ENCODE measurements at regions not wholly inside any gene's neighbourhood (a gene's known extent, or its start where the extent isn't known, plus 50 kb on each side); places are given as distances from the start of the nearest gene placed in this dataset.

GRCh38 chr9:18368206-18368605, 105.7 kb upstream of the ADAMTSL1 start:
- ATAC-seq (ENCODE audit: poor library complexity): no peak
- intact Hi-C loops (cut with DNase I): loop anchor here (10.0 kb wide), 1 partner anchor 67 kb away; no protein-coding TSS in a partner anchor

GRCh38 chr9:18371141-18371540, 102.8 kb upstream of the ADAMTSL1 start:
- intact Hi-C loops (cut with DNase I): no loop called here
- no peak for DNase-seq
- no peak for ATAC-seq (ENCODE audit: poor library complexity)

More at GRCh38 chr9:18368206-18368605, 105.7 kb upstream of the ADAMTSL1 start:
- no peak for DNase-seq

DNA sequence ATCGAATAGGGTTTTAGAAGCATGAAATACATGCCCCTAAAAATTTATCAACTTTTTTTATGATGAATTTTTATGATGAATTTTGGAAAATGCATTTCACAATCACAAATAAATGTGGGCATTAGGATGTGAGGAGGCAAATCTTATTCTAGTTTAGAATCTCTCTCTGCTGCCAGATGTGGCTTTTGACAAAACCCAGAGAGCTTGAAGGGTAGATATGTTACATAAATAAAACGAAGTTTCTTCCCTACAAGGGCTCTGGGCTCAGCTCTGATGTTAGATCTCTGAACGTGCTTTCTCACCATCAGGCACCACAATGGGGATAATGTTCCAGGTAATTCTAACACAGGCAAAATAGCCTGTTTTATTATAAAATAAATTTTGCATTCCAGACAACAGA, 102.3 kb upstream of the ADAMTSL1 start:
- DNase-seq (no peak), ATAC-seq (ENCODE audit: poor library complexity) (no peak)
- intact Hi-C loops (cut with DNase I): no loop called here

GRCh38 chr9:18379073-18379811, 94.7 kb upstream of the ADAMTSL1 start:
- ATAC-seq (ENCODE audit: poor library complexity) (no peak), DNase-seq (no peak)
- intact Hi-C loops (cut with DNase I): no loop called here

DNA sequence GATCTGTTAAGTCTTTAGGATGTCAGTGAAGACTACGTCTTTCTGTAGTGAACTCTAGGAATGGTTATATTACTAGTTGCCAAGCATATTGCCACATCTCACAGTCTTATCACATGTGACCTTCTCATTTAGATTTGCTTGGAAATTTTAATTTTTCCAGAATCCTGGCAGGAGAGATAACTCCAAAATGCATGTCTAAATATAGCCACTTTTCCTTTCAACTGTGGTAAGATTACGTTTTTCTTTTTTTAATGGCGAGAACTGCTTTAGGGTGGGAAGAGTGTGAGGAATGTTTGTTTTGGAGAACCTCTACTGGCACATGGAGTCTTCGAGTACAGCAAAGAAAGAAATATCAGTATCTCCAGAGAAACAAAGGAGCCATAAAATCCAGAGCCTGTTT, 91.7 kb upstream of the ADAMTSL1 start:
- no peak for ATAC-seq (ENCODE audit: poor library complexity)
- intact Hi-C loops (cut with DNase I): no loop called here
- no peak for DNase-seq

DNA sequence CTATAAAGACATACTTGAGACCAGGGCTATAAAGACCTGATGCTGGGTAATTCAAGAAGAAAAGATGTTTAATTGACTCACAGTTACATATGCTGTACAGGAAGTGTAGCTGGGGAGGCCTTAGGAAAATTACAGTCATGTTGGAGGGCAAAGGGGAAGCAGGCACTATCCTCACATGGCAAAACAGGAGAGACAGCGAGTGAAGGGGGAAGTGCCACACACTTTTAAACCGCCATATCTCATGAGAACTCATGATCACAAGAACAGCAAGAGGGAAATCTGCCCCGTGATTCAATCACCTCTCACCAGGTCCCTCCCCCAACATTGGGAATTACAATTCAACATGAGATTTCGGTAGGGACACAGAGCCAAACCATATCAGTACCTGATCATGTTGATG, 89.9 kb upstream of the ADAMTSL1 start:
- ATAC-seq (ENCODE audit: poor library complexity): no peak
- no peak for DNase-seq
- intact Hi-C loops (cut with DNase I): no loop called here

DNA sequence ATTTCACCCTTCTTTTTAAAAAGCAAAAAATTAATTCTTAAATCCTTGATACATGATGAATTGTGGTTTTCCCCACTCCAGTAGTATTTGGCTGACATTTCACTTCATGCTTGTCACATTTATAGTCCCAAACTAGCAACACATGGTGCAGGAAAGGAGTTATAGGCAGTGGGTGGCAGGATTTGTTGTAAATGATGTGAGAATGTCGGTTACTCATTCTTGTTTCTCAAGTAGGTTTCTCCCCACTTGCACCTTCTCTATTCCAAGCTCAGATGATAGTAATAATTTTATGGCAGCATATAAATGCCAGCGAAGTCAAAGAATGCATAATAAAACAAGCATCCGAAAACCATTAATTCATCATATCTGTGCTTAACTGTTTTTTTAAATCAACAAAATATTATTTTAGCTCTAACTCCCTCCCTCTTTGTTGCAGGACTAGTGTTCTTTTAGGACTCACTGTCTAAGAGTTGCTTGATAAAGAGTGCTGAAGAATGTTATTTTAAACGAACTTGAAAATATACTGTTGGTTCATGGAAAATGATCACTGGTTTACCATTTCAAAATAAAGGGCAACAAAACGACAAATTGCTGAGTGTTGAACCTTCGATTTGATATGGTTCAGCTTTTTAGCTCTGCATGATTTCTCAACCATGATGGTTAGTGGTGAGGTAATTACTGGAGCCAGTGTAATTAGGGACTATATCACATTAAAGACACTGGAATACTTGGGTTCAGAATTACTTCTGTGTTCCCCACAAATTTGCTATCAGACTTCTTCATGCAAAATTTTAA, 88.1 kb upstream of the ADAMTSL1 start:
- intact Hi-C loops (cut with DNase I): no loop called here
- ATAC-seq (ENCODE audit: poor library complexity) (no peak), DNase-seq (no peak)

DNA sequence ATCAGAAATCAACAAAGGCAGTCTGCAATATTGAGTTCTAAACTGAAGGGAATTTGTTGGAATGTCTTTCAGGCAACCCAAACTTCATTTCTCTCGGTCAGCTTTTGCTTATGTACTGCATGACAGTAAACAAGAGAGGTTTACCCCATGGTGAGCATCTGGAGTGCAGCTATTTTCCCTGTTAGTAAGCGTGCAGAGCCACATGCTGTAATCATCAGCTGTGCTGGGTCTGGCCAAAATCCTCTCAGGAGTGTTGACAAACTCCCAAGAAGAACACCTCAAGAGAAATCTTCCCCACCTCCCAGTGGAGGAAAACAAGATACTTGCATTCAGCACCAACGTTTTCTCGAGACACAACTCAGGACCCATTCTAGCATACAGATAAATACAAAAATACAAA, 83.6 kb upstream of the ADAMTSL1 start:
- DNase-seq (no peak), ATAC-seq (ENCODE audit: poor library complexity) (no peak)
- intact Hi-C loops (cut with DNase I): no loop called here

DNA sequence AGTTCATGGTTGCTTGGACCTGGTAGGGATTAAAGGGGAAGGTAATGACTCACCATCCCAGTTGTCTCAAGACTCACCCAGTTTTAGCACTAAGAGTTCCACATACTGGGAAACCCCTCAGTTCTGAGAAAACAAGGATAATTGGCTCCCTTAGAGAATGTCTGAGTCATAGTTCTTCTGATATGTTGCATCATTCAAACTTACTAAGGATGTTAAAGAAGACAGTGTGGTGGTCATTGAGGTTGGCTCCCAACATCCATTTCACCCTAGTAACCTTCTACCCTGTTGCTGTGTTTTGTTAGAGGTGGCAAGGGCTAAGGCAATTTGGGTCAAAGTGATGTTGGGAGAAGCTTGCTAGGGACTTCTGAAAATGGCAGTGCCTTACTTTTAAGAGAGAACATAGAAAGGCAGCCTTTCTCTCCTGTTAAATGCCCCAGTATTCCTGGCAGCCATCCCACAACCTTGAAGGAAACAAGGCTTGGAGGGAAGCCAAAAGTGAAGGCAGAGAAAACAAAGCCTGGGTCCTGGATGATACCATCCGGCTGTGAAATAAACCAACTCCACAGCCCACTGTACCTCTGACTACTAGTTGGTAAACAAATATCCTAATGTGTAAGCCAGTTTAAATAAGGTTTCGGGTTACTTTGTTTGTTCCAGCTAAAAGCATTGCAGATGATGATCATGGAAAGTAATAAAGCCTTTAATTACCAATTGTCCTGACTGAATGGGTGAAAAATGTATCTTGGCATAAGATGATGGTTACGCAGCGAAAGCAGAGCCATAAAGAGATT, 80.4 kb upstream of the ADAMTSL1 start:
- DNase-seq: no peak
- ATAC-seq (ENCODE audit: poor library complexity): peak; percentile 82
- intact Hi-C loops (cut with DNase I): no loop called here

DNA sequence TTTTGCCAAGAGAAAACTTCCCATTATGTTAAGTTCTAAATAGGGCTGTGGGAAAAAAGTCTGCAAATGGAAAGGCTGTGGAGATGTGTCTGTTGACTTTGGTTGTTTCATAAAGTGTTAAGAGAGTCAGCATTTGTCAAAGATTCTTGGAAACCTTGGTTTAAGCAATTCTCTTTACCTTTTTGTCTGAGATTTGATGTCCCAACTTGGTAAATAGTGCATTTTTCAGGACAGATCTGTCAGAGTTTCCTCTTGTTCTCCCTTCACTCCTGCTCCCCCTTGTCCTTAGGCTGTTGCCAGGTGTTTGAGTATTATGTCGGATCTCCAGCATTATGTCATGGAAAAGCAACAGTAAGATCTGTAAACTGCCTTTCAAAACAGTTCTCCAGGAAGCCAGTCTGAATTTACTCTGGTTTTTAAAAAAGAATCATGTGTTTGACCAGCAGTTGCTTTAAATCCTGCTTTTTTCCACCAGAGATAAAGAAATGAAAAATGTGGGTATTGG, 79.1 kb upstream of the ADAMTSL1 start:
- intact Hi-C loops (cut with DNase I): no loop called here
- ATAC-seq (ENCODE audit: poor library complexity) (no peak), DNase-seq (no peak)

DNA sequence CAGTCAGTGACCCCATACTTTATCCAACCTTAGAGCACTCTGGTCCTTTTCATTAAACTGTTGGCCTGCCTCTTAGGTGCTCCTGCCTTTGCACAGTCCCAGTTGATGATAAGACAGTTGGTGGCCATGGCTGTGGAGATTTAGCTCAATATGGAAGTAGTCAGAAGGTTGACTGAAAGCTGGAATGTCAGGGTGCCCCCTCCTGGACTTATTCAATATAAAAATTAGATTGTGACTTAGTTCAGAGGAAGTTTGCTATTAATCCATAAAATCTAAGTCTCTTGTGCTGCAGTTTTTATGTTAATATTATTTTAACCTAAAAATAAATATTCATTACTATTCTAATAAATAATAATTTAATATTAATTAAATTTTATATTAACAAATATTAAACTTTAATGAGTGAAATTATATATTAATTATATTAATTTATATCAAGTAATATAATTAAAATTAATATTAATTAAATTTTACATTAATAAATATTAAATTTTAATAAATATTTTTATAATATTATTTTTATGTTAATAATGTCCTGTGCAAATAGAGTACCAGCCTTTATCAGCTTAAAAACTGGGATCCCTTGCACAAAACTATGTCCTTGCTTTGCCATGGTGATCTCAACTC, 77.7 kb upstream of the ADAMTSL1 start:
- ATAC-seq (ENCODE audit: poor library complexity) (no peak), DNase-seq (no peak)
- intact Hi-C loops (cut with DNase I): no loop called here

DNA sequence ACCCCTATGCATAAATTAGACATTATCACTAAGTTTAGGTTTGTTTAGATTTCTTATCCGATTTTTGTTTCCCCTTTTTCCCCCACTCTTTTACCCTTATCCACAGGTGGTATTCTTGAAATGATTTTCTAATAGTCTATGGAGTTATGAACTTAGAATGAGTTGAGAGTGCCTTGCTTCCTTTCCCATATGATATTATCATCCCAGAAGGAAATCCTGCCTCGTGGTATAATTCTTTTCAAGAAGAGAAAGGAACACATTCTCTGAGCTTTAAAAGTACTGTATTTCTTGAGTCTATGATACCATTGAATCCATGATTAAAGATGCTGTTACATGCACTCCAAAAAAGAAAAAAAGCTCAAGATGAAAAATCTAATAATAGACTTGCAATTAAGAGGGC, 76.9 kb upstream of the ADAMTSL1 start:
- ATAC-seq (ENCODE audit: poor library complexity): no peak
- no peak for DNase-seq
- intact Hi-C loops (cut with DNase I): no loop called here

GRCh38 chr9:18398038-18398437, 75.9 kb upstream of the ADAMTSL1 start:
- no peak for DNase-seq
- intact Hi-C loops (cut with DNase I): no loop called here
- no peak for ATAC-seq (ENCODE audit: poor library complexity)

GRCh38 chr9:18404434-18405029, 69.4 kb upstream of the ADAMTSL1 start:
- intact Hi-C loops (cut with DNase I): no loop called here
- DNase-seq (no peak), ATAC-seq (ENCODE audit: poor library complexity) (no peak)

GRCh38 chr9:18405240-18405639, 68.7 kb upstream of the ADAMTSL1 start:
- intact Hi-C loops (cut with DNase I): no loop called here
- DNase-seq (no peak), ATAC-seq (ENCODE audit: poor library complexity) (no peak)

GRCh38 chr9:18410983-18411382, 63.0 kb upstream of the ADAMTSL1 start:
- intact Hi-C loops (cut with DNase I): no loop called here
- ATAC-seq (ENCODE audit: poor library complexity) (no peak), DNase-seq (no peak)

GRCh38 chr9:18421391-18421790, 52.6 kb upstream of the ADAMTSL1 start:
- ATAC-seq (ENCODE audit: poor library complexity) (no peak), DNase-seq (no peak)
- intact Hi-C loops (cut with DNase I): no loop called here

- ATAC-seq (ENCODE audit: poor library complexity) (no peak), DNase-seq (no peak)
- intact Hi-C loops (cut with DNase I): no loop called here
Measured at GRCh38 chr9:18422296-18423036, 51.5 kb upstream of the ADAMTSL1 start.

Data from Right ventricle myocardium superior (tissue), 1 donor.